HL-60 (cell line): ENCODE measurements at regions not wholly inside any gene's neighbourhood (a gene's known extent, or its start where the extent isn't known, plus 50 kb on each side); places are given as distances from the start of the nearest gene placed in this dataset.

Experiments used
- GABPA ChIP-seq: IDR thresholded peaks from 2 replicates; pipeline ENCODE4 v1.6.1; 2012; ENCODE audit warnings: low read depth
- POLR2AphosphoS5 ChIP-seq: IDR thresholded peaks from 2 replicates; pipeline ENCODE4 v1.6.1; 2012; ENCODE audit warnings: low read depth
- REST ChIP-seq: IDR thresholded peaks from 2 replicates; pipeline ENCODE4 v1.6.1; 2012; ENCODE audit warnings: low read depth; ENCODE audit not compliant: insufficient replicate concordance
- TF ChIP-seq, protein P1 (sequence below): IDR thresholded peaks from one replicate; pipeline ENCODE4 v1.5.1; 2011; ENCODE audit warnings: low read length, control low read depth, inconsistent platforms; ENCODE audit not compliant: insufficient read depth

- TF ChIP-seq POLR2AphosphoS5 (no peak), REST (no peak), GABPA (no peak)
- TF ChIP-seq, protein P1, sequence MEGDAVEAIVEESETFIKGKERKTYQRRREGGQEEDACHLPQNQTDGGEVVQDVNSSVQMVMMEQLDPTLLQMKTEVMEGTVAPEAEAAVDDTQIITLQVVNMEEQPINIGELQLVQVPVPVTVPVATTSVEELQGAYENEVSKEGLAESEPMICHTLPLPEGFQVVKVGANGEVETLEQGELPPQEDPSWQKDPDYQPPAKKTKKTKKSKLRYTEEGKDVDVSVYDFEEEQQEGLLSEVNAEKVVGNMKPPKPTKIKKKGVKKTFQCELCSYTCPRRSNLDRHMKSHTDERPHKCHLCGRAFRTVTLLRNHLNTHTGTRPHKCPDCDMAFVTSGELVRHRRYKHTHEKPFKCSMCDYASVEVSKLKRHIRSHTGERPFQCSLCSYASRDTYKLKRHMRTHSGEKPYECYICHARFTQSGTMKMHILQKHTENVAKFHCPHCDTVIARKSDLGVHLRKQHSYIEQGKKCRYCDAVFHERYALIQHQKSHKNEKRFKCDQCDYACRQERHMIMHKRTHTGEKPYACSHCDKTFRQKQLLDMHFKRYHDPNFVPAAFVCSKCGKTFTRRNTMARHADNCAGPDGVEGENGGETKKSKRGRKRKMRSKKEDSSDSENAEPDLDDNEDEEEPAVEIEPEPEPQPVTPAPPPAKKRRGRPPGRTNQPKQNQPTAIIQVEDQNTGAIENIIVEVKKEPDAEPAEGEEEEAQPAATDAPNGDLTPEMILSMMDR: no peak
These were observed 327.0 kb downstream of the HNRNPD start for GRCh38 chr4:82046796-82047195.
